Duodenal mucosa (tissue), 2 donors: ENCODE measurements at regions not wholly inside any gene's neighbourhood (a gene's known extent, or its start where the extent isn't known, plus 50 kb on each side); places are given as distances from the start of the nearest gene placed in this dataset.

ENCODE experiments used
- H3K27ac ChIP-seq: one replicate; pipeline ENCODE4 v1.7.0; 2013; ENCODE audit warnings: low read depth, low read length
- H3K27me3 ChIP-seq, 2 donors: one replicate each; pipeline ENCODE4 v1.7.0; 2013; ENCODE audit warnings: low read length in 2 of 2, control low read depth in 1 of 2; ENCODE audit not compliant: insufficient read depth in 2 of 2, control insufficient read depth in 1 of 2
- H3K36me3 ChIP-seq, 2 donors: one replicate each; pipeline ENCODE4 v1.7.0; 2013; ENCODE audit warnings: low read length in 2 of 2, control low read depth in 1 of 2; ENCODE audit not compliant: insufficient read depth in 2 of 2, control insufficient read depth in 1 of 2
- H3K4me1 ChIP-seq, 2 donors: one replicate each; pipeline ENCODE4 v1.7.0; 2013; ENCODE audit warnings: low read length in 2 of 2, control low read depth in 1 of 2; ENCODE audit not compliant: insufficient read depth in 2 of 2, control insufficient read depth in 1 of 2
- H3K4me3 ChIP-seq, 2 donors: one replicate each; pipeline ENCODE4 v1.7.0; 2013; ENCODE audit warnings: low read length in 2 of 2, low read depth in 1 of 2
- H3K9ac ChIP-seq, 2 donors: one replicate each; pipeline ENCODE4 v1.7.0; 2013; ENCODE audit warnings: low read length in 2 of 2, low read depth in 1 of 2
- H3K9me3 ChIP-seq, 2 donors: one replicate each; pipeline ENCODE4 v1.7.0; 2013; ENCODE audit warnings: low read length in 2 of 2, control low read depth in 1 of 2; ENCODE audit not compliant: control insufficient read depth in 1 of 2

GRCh38 chr2:58913082-58913726 is 672.1 kb upstream of the FANCL start:
- Histone ChIP-seq H3K27ac (no peak overlapping the region), H3K9me3 (no peaks in the 10 kb centered on the region), H3K36me3 (no peaks in the 10 kb centered on the region), H3K4me1 (no peaks in the 10 kb centered on the region), H3K4me3 (no peak overlapping the region), H3K9ac (no peak overlapping the region), H3K27me3 (no peaks in the 10 kb centered on the region)

- H3K36me3 ChIP-seq, result no peaks in the 10 kb centered on the region
- H3K9me3 ChIP-seq, result no peaks in the 10 kb centered on the region
- H3K9ac ChIP-seq, result no peak overlapping the region
- no peaks in the 10 kb centered on the region for H3K4me1 ChIP-seq
- H3K27me3 ChIP-seq, result no peaks in the 10 kb centered on the region
- no peak overlapping the region for H3K27ac ChIP-seq
- H3K4me3 ChIP-seq, result no peak overlapping the region
Observed at GRCh38 chr2:58911877-58912276, 670.8 kb upstream of the FANCL start.

GRCh38 chr2:58908501-58909154 is 667.5 kb upstream of the FANCL start:
- H3K9ac ChIP-seq, result no peak overlapping the region
- no peaks in the 10 kb centered on the region for H3K27me3 ChIP-seq
- H3K9me3 ChIP-seq, result no peaks in the 10 kb centered on the region
- no peak overlapping the region for H3K4me3 ChIP-seq
- H3K36me3 ChIP-seq, result no peaks in the 10 kb centered on the region
- H3K4me1 ChIP-seq, result no peaks in the 10 kb centered on the region
- H3K27ac ChIP-seq, result no peak overlapping the region

- H3K4me3 ChIP-seq, result no peak overlapping the region
Observed at GRCh38 chr2:58907644-58908043, 666.5 kb upstream of the FANCL start.

GRCh38 chr2:58906081-58906645 is 665.0 kb upstream of the FANCL start:
- no peak overlapping the region for H3K9ac ChIP-seq
- no peaks in the 10 kb centered on the region for H3K9me3 ChIP-seq
- no peaks in the 10 kb centered on the region for H3K36me3 ChIP-seq
- H3K4me3 ChIP-seq, result no peak overlapping the region
- H3K27ac ChIP-seq, result no peak overlapping the region
- H3K4me1 ChIP-seq, result no peaks in the 10 kb centered on the region
- no peaks in the 10 kb centered on the region for H3K27me3 ChIP-seq

More at GRCh38 chr2:58907644-58908043, 666.5 kb upstream of the FANCL start:
- no peaks in the 10 kb centered on the region for H3K27me3 ChIP-seq
- no peaks in the 10 kb centered on the region for H3K9me3 ChIP-seq
- H3K4me1 ChIP-seq, result no peaks in the 10 kb centered on the region
- H3K27ac ChIP-seq, result no peak overlapping the region
- H3K9ac ChIP-seq, result no peak overlapping the region
- H3K36me3 ChIP-seq, result no peaks in the 10 kb centered on the region

- no peaks in the 10 kb centered on the region for H3K27me3 ChIP-seq
- H3K4me3 ChIP-seq, result no peak overlapping the region
- no peak overlapping the region for H3K27ac ChIP-seq
- H3K36me3 ChIP-seq, result no peaks in the 10 kb centered on the region
- H3K4me1 ChIP-seq, result no peaks in the 10 kb centered on the region
- H3K9me3 ChIP-seq, result no peaks in the 10 kb centered on the region
- H3K9ac ChIP-seq, result no peak overlapping the region
Observed at GRCh38 chr2:58904095-58904494, 663.0 kb upstream of the FANCL start.

GRCh38 chr2:58903427-58903826 is 662.3 kb upstream of the FANCL start:
- H3K9me3 ChIP-seq, result no peaks in the 10 kb centered on the region
- no peak overlapping the region for H3K27ac ChIP-seq
- no peaks in the 10 kb centered on the region for H3K27me3 ChIP-seq
- no peaks in the 10 kb centered on the region for H3K36me3 ChIP-seq
- H3K4me1 ChIP-seq, result no peaks in the 10 kb centered on the region
- H3K9ac ChIP-seq, result no peak overlapping the region
- no peak overlapping the region for H3K4me3 ChIP-seq

GRCh38 chr2:58900246-58901027 is 659.3 kb upstream of the FANCL start:
- no peak overlapping the region for H3K9ac ChIP-seq
- H3K27me3 ChIP-seq, result no peaks in the 10 kb centered on the region

GRCh38 chr2:58899692-58900091 is 658.6 kb upstream of the FANCL start:
- H3K27me3 ChIP-seq, result no peaks in the 10 kb centered on the region
- no peak overlapping the region for H3K4me3 ChIP-seq
- no peak overlapping the region for H3K27ac ChIP-seq
- no peaks in the 10 kb centered on the region for H3K9me3 ChIP-seq
- no peaks in the 10 kb centered on the region for H3K4me1 ChIP-seq
- no peaks in the 10 kb centered on the region for H3K36me3 ChIP-seq
- H3K9ac ChIP-seq, result no peak overlapping the region

More at GRCh38 chr2:58900246-58901027, 659.3 kb upstream of the FANCL start:
- Histone ChIP-seq H3K4me1 (no peaks in the 10 kb centered on the region), H3K27ac (no peak overlapping the region), H3K4me3 (no peak overlapping the region), H3K36me3 (no peaks in the 10 kb centered on the region), H3K9me3 (no peaks in the 10 kb centered on the region)

GRCh38 chr2:58896638-58897037 is 655.5 kb upstream of the FANCL start:
- Histone ChIP-seq H3K27me3 (no peaks in the 10 kb centered on the region), H3K36me3 (no peaks in the 10 kb centered on the region), H3K27ac (no peak overlapping the region), H3K4me1 (no peaks in the 10 kb centered on the region), H3K9ac (no peak overlapping the region), H3K9me3 (no peaks in the 10 kb centered on the region), H3K4me3 (no peak overlapping the region)
